Fibroblast of lung (primary cell): ENCODE measurements at regions not wholly inside any gene's neighbourhood (a gene's known extent, or its start where the extent isn't known, plus 50 kb on each side); places are given as distances from the start of the nearest gene placed in this dataset.
"Not testable (repeated sequence)": the region's sequence is repeated elsewhere in the genome, so short reads cannot be mapped to it uniquely, and the experiment has no call there.

Experiments
- DNase-seq, 2 donors: peaks; one replicate each; pipeline versions ENCODE4 v3.0.0 to v3.0.0-alpha.2; 2010; ENCODE audit warnings: low read depth in 2 of 2
- H2AFZ ChIP-seq: 2 replicates; pipeline ENCODE4 v1.5.1; 2012; ENCODE audit warnings: low read length, control low read depth, inconsistent platforms
- H3K27ac ChIP-seq: 2 replicates; pipeline ENCODE4 v1.5.1; 2011; ENCODE audit warnings: low read length, control low read depth; ENCODE audit not compliant: insufficient read depth
- H3K27me3 ChIP-seq: 2 replicates; pipeline ENCODE4 v1.5.1; 2011; ENCODE audit warnings: mild to moderate bottlenecking, low read length; ENCODE audit not compliant: control insufficient read depth, insufficient read depth
- H3K36me3 ChIP-seq: 2 replicates; pipeline ENCODE4 v1.5.1; 2011; ENCODE audit warnings: low read length; ENCODE audit not compliant: control insufficient read depth, insufficient read depth
- H3K4me1 ChIP-seq: 2 replicates; pipeline ENCODE4 v1.5.1; 2011; ENCODE audit warnings: low read length; ENCODE audit not compliant: control insufficient read depth, insufficient read depth; ENCODE audit errors: extremely low read depth
- H3K4me2 ChIP-seq: 2 replicates; pipeline ENCODE4 v1.5.1; 2011; ENCODE audit warnings: low read length, control low read depth; ENCODE audit not compliant: insufficient read depth; ENCODE audit errors: extremely low read depth
- H3K4me3 ChIP-seq, 4 experiments: fragments of 200-600 bp in 1 of 4; sonication (generic) in 1 of 4; replicated peaks in 1 of 4; 2 replicates each; pipeline ENCODE4 v1.5.1; 2011 to 2016; ENCODE audit warnings: low read length in 4 of 4, low read depth in 3 of 4, mild to moderate bottlenecking in 3 of 4, control low read depth in 2 of 4, inconsistent platforms in 1 of 4, mixed read lengths in 1 of 4; ENCODE audit not compliant: insufficient read depth in 1 of 4; ENCODE audit errors: control extremely low read depth in 1 of 4
- H3K79me2 ChIP-seq: 2 replicates; pipeline ENCODE4 v1.5.1; 2012; ENCODE audit warnings: mild to moderate bottlenecking, low read length, inconsistent platforms; ENCODE audit not compliant: control insufficient read depth, insufficient read depth
- H3K9ac ChIP-seq: 2 replicates; pipeline ENCODE4 v1.5.1; 2011; ENCODE audit warnings: mild to moderate bottlenecking, low read length, control low read depth; ENCODE audit not compliant: insufficient read depth
- H3K9me3 ChIP-seq: 2 replicates; pipeline ENCODE4 v1.5.1; 2012; ENCODE audit warnings: low read depth, low read length; ENCODE audit not compliant: control insufficient read depth, insufficient read depth
- H4K20me1 ChIP-seq: 2 replicates; pipeline ENCODE4 v1.5.1; 2011; ENCODE audit warnings: low read length; ENCODE audit not compliant: control insufficient read depth, insufficient read depth; ENCODE audit errors: extremely low read depth
- EZH2 ChIP-seq: IDR thresholded peaks from 2 replicates; pipeline ENCODE4 v1.5.1; 2012; ENCODE audit warnings: low read length, control low read depth, mild to moderate bottlenecking; ENCODE audit errors: missing control alignments
- TF ChIP-seq, protein P1 (sequence below), 2 donors: IDR thresholded peaks in 1 of 2; conservative IDR thresholded peaks in 1 of 2; 1 replicate in 1 of 2; 2 replicates in 1 of 2; pipeline ENCODE4 v1.5.1; 2011 to 2012; ENCODE audit warnings: low read length in 2 of 2, control low read depth in 1 of 2, inconsistent platforms in 1 of 2, low read depth in 1 of 2, mild to moderate bottlenecking in 1 of 2

DNA sequence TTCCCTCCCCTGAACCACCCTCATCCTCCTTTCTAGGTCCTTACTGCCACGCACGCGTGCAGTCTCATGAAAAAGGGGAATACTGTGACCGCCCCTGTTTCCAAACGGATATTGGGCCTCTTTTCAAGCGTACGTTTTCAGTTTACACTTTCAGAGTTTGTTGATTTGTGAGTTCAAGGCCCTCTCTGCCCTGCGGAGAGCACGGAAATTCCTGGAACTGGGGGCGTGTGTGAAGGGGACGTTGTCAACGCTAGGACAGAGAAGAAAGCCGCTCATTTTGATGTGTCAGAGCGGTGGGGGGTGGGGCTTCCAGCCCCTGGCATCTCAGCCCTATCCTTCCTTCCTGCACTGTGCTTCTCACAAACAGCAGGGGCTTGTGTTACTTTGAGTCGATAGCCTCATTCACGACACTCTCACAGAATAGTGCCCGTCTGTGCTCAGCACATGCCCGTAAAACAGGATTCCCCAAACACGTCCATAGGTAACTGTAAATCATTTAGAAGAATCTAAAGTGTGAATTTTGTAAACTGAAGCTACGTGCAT is 137.6 kb upstream of the PEG3 start:
- no peaks in the 10 kb centered on the region for H4K20me1 ChIP-seq
- H3K9ac ChIP-seq, result no peak overlapping the region
- no peaks in the 10 kb centered on the region for H3K27me3 ChIP-seq
- no peaks in the 10 kb centered on the region for H3K9me3 ChIP-seq
- H3K4me2 ChIP-seq, result no peak overlapping the region
- H3K79me2 ChIP-seq, result no peaks in the 10 kb centered on the region
- no peaks in the 10 kb centered on the region for H3K36me3 ChIP-seq
- no peak for DNase-seq
- no peak for TF ChIP-seq EZH2
- TF ChIP-seq, protein P1, sequence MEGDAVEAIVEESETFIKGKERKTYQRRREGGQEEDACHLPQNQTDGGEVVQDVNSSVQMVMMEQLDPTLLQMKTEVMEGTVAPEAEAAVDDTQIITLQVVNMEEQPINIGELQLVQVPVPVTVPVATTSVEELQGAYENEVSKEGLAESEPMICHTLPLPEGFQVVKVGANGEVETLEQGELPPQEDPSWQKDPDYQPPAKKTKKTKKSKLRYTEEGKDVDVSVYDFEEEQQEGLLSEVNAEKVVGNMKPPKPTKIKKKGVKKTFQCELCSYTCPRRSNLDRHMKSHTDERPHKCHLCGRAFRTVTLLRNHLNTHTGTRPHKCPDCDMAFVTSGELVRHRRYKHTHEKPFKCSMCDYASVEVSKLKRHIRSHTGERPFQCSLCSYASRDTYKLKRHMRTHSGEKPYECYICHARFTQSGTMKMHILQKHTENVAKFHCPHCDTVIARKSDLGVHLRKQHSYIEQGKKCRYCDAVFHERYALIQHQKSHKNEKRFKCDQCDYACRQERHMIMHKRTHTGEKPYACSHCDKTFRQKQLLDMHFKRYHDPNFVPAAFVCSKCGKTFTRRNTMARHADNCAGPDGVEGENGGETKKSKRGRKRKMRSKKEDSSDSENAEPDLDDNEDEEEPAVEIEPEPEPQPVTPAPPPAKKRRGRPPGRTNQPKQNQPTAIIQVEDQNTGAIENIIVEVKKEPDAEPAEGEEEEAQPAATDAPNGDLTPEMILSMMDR (conservative IDR thresholded peaks at IDR 0.05 in 1 of 2, IDR thresholded peaks at IDR 0.05 in 1 of 2; ENCODE audit: low read depth in 1 of 2, low read length in 2 of 2), result no peak
- H3K27ac ChIP-seq, result no peak overlapping the region
- H2AFZ ChIP-seq, result no peak overlapping the region
- no peaks in the 10 kb centered on the region for H3K4me1 ChIP-seq
- H3K4me3 ChIP-seq, result no peak overlapping the region

DNA sequence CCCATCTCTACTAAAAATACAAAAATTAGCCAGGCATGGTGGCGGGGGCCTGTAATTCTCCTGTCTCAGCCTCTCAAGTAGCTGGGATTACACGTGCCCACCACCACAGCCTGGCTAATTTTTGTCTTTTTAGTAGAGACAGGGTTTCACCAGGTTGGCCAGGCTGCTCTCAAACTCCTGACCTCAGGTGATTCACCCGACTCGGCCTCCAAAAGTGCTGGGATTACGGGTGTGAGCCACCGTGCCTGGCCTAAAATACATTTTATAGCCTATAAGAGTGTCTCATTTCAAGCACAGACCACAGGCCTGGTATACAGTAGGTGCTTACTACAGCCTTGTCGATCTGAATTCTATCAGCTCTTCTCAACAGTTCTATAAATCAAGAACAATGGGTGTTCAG is 139.5 kb upstream of the USP29 start:
- not testable (repeated sequence) for DNase-seq

DNA sequence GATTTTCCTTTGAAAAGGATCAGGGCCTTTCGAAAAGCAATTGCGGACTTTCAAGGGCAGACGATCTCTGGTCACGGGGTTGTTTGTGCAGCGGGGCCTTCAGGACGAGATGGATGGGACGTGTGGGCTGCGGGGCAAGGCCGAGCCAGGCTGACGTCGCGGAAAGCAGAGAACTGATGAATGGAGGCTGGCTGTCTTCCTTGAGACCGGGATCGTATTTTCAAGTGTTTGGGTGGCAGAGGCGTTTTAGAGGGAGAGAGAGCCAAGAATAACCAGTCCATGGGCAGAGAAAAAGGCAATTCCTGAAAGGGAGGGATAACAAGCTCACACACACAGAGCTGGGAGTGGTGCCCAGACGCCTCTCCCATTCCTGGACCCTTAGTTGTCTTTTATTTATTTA is 138.9 kb upstream of the USP29 start:
- Histone ChIP-seq H3K79me2 (no peaks in the 10 kb centered on the region), H2AFZ (no peak overlapping the region), H3K9ac (no peak overlapping the region), H3K27ac (no peak overlapping the region), H3K4me2 (no peak overlapping the region), H3K27me3 (no peaks in the 10 kb centered on the region), H3K4me1 (no peaks in the 10 kb centered on the region), H4K20me1 (no peaks in the 10 kb centered on the region), H3K9me3 (no peaks in the 10 kb centered on the region), H3K4me3 (no peak overlapping the region), H3K36me3 (no peaks in the 10 kb centered on the region)
- DNase-seq, result no peak
- no peak for TF ChIP-seq EZH2
- TF ChIP-seq, protein P1 (conservative IDR thresholded peaks at IDR 0.05 in 1 of 2, IDR thresholded peaks at IDR 0.05 in 1 of 2; ENCODE audit: low read depth in 1 of 2, low read length in 2 of 2), result no peak

More for the DNA sequence above, 139.5 kb upstream of the USP29 start:
- not testable (repeated sequence) for H3K4me1 ChIP-seq, H3K9me3 ChIP-seq, H3K79me2 ChIP-seq, H3K27ac ChIP-seq, H2AFZ ChIP-seq, H3K4me3 ChIP-seq, H3K27me3 ChIP-seq, H3K4me2 ChIP-seq, H4K20me1 ChIP-seq, H3K9ac ChIP-seq, H3K36me3 ChIP-seq

DNA sequence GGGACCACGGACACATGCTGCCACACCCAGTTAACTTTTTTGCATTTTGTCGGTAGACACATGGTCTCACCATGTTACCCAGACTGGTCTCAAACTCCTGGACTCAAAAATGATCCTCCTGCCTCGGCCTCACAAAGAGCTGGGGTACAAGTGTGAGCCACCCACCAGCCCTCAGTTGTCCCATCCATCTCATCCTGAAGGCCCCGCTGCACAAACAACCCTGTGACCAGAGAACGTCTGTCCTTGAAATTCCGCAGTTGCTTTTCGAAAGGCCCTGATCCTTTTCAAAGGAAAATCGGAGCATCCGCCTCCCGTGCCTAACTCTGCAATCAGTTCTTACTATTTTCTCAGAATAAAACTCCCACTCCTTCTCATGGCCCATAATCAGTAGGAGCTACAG is 138.3 kb upstream of the USP29 start:
- not testable (repeated sequence) for H3K79me2 ChIP-seq, H2AFZ ChIP-seq, H3K36me3 ChIP-seq, H3K9ac ChIP-seq, H3K27ac ChIP-seq, H4K20me1 ChIP-seq, DNase-seq, H3K4me2 ChIP-seq, H3K9me3 ChIP-seq, H3K27me3 ChIP-seq, H3K4me1 ChIP-seq, H3K4me3 ChIP-seq
